ENCODE measurements at regions not wholly inside any gene's neighbourhood (a gene's known extent, or its start where the extent isn't known, plus 50 kb on each side); places are given as distances from the start of the nearest gene placed in this dataset.
"Not testable (repeated sequence)": the region's sequence is repeated elsewhere in the genome, so short reads cannot be mapped to it uniquely, and the experiment has no call there.

- DNase-seq (no peak), ATAC-seq (no peak)
- ChIA-PET CTCF (no interaction called here), POLR2A (no interaction called here)
- no peaks in the 10 kb centered on the region for H3K4me1 Mint-ChIP-seq (ENCODE audit: low read depth)
- H3K27me3 Mint-ChIP-seq (ENCODE audit: low read depth), result peaks cover 2% of the 10 kb centered on the region
- H3K4me3 Mint-ChIP-seq, result no peak overlapping the region
- H3K36me3 Mint-ChIP-seq (ENCODE audit: low read depth), result no peaks in the 10 kb centered on the region
- H3K27ac Mint-ChIP-seq, result no peak overlapping the region
- no peaks in the 10 kb centered on the region for H3K9me3 Mint-ChIP-seq (ENCODE audit: insufficient read depth)
Measured at GRCh38 chr12:90226211-90226610, 517.6 kb upstream of the ATP2B1 start.

- DNase-seq, result no peak
- Mint-ChIP-seq H3K4me3 (no peak overlapping the region), H3K27ac (no peak overlapping the region), H3K27me3 (ENCODE audit: low read depth) (no peaks in the 10 kb centered on the region), H3K36me3 (ENCODE audit: low read depth) (no peaks in the 10 kb centered on the region), H3K4me1 (ENCODE audit: low read depth) (no peaks in the 10 kb centered on the region), H3K9me3 (ENCODE audit: insufficient read depth) (no peaks in the 10 kb centered on the region)
- ChIA-PET POLR2A (no interaction called here), CTCF (no interaction called here)
- no peak for ATAC-seq
Measured at GRCh38 chr12:90216815-90217214, 508.2 kb upstream of the ATP2B1 start.

GRCh38 chr12:90216020-90216552, 507.4 kb upstream of the ATP2B1 start:
- no peak for DNase-seq
- no peaks in the 10 kb centered on the region for H3K9me3 Mint-ChIP-seq (ENCODE audit: insufficient read depth)
- H3K27me3 Mint-ChIP-seq (ENCODE audit: low read depth), result no peaks in the 10 kb centered on the region
- H3K27ac Mint-ChIP-seq, result no peak overlapping the region
- no peak for ATAC-seq
- H3K4me1 Mint-ChIP-seq (ENCODE audit: low read depth), result no peaks in the 10 kb centered on the region
- H3K4me3 Mint-ChIP-seq, result no peak overlapping the region
- no peaks in the 10 kb centered on the region for H3K36me3 Mint-ChIP-seq (ENCODE audit: low read depth)
- CTCF ChIA-PET, result no interaction called here
- POLR2A ChIA-PET, result no interaction called here

GRCh38 chr12:90211017-90211416, 502.4 kb upstream of the ATP2B1 start:
- H3K4me1 Mint-ChIP-seq (ENCODE audit: low read depth), result no peaks in the 10 kb centered on the region
- H3K27ac Mint-ChIP-seq, result no peak overlapping the region
- H3K27me3 Mint-ChIP-seq (ENCODE audit: low read depth), result no peaks in the 10 kb centered on the region
- POLR2A ChIA-PET, result no interaction called here
- CTCF ChIA-PET, result no interaction called here
- ATAC-seq (no peak), DNase-seq (no peak)
- no peak overlapping the region for H3K4me3 Mint-ChIP-seq
- H3K36me3 Mint-ChIP-seq (ENCODE audit: low read depth), result no peaks in the 10 kb centered on the region
- H3K9me3 Mint-ChIP-seq (ENCODE audit: insufficient read depth), result peaks cover 6% of the 10 kb centered on the region

GRCh38 chr12:90209029-90209428, 500.4 kb upstream of the ATP2B1 start:
- no peak for DNase-seq
- ChIA-PET POLR2A (no interaction called here), CTCF (no interaction called here)
- no peak overlapping the region for H3K27ac Mint-ChIP-seq
- H3K4me1 Mint-ChIP-seq (ENCODE audit: low read depth), result no peaks in the 10 kb centered on the region
- H3K36me3 Mint-ChIP-seq (ENCODE audit: low read depth), result no peaks in the 10 kb centered on the region
- ATAC-seq, result no peak
- H3K27me3 Mint-ChIP-seq (ENCODE audit: low read depth), result no peaks in the 10 kb centered on the region
- no peak overlapping the region for H3K4me3 Mint-ChIP-seq
- H3K9me3 Mint-ChIP-seq (ENCODE audit: insufficient read depth), result peaks cover 10% of the 10 kb centered on the region

GRCh38 chr12:90208379-90208778, 499.7 kb upstream of the ATP2B1 start:
- DNase-seq; H3K27ac Mint-ChIP-seq; ATAC-seq; H3K36me3 Mint-ChIP-seq (ENCODE audit: low read depth); H3K27me3 Mint-ChIP-seq (ENCODE audit: low read depth); H3K4me3 Mint-ChIP-seq; H3K4me1 Mint-ChIP-seq (ENCODE audit: low read depth); CTCF ChIA-PET; POLR2A ChIA-PET: not testable (repeated sequence)
- peaks cover 10% of the 10 kb centered on the region for H3K9me3 Mint-ChIP-seq (ENCODE audit: insufficient read depth)

- H3K27ac Mint-ChIP-seq, result no peak overlapping the region
- ATAC-seq (no peak), DNase-seq (no peak)
- H3K9me3 Mint-ChIP-seq (ENCODE audit: insufficient read depth), result peaks cover 10% of the 10 kb centered on the region
- no peaks in the 10 kb centered on the region for H3K4me1 Mint-ChIP-seq (ENCODE audit: low read depth)
- H3K27me3 Mint-ChIP-seq (ENCODE audit: low read depth), result peaks cover 2% of the 10 kb centered on the region
- no peaks in the 10 kb centered on the region for H3K36me3 Mint-ChIP-seq (ENCODE audit: low read depth)
- CTCF ChIA-PET, result no interaction called here
- POLR2A ChIA-PET, result no interaction called here
- no peak overlapping the region for H3K4me3 Mint-ChIP-seq
Measured at GRCh38 chr12:90207799-90208198, 499.2 kb upstream of the ATP2B1 start.

GRCh38 chr12:90205165-90205564, 496.5 kb upstream of the ATP2B1 start:
- no peak for DNase-seq
- peaks cover 2% of the 10 kb centered on the region for H3K27me3 Mint-ChIP-seq (ENCODE audit: low read depth)
- H3K27ac Mint-ChIP-seq, result no peak overlapping the region
- no peaks in the 10 kb centered on the region for H3K4me1 Mint-ChIP-seq (ENCODE audit: low read depth)
- CTCF ChIA-PET, result no interaction called here
- no peaks in the 10 kb centered on the region for H3K36me3 Mint-ChIP-seq (ENCODE audit: low read depth)
- no peak for ATAC-seq
- H3K4me3 Mint-ChIP-seq, result no peak overlapping the region
- H3K9me3 Mint-ChIP-seq (ENCODE audit: insufficient read depth), result peaks cover 10% of the 10 kb centered on the region
- POLR2A ChIA-PET, result no interaction called here

GRCh38 chr12:90203556-90203955, 494.9 kb upstream of the ATP2B1 start:
- H3K27me3 Mint-ChIP-seq (ENCODE audit: low read depth), result peaks cover 2% of the 10 kb centered on the region
- H3K36me3 Mint-ChIP-seq (ENCODE audit: low read depth), result no peaks in the 10 kb centered on the region
- H3K4me3 Mint-ChIP-seq, result no peak overlapping the region
- DNase-seq (no peak), ATAC-seq (no peak)
- no peak overlapping the region for H3K27ac Mint-ChIP-seq
- no peaks in the 10 kb centered on the region for H3K4me1 Mint-ChIP-seq (ENCODE audit: low read depth)
- peaks cover 7% of the 10 kb centered on the region for H3K9me3 Mint-ChIP-seq (ENCODE audit: insufficient read depth)
- ChIA-PET POLR2A (no interaction called here), CTCF (no interaction called here)

- Mint-ChIP-seq H3K27me3 (ENCODE audit: low read depth) (peaks cover 2% of the 10 kb centered on the region), H3K4me1 (ENCODE audit: low read depth) (no peaks in the 10 kb centered on the region), H3K4me3 (no peak overlapping the region), H3K36me3 (ENCODE audit: low read depth) (no peaks in the 10 kb centered on the region), H3K27ac (no peak overlapping the region), H3K9me3 (ENCODE audit: insufficient read depth) (no peaks in the 10 kb centered on the region)
- DNase-seq (no peak), ATAC-seq (no peak)
- ChIA-PET POLR2A (no interaction called here), CTCF (no interaction called here)
Measured at GRCh38 chr12:90199006-90199405, 490.4 kb upstream of the ATP2B1 start.

- no peak for DNase-seq
- Mint-ChIP-seq H3K4me1 (ENCODE audit: low read depth) (no peaks in the 10 kb centered on the region), H3K27me3 (ENCODE audit: low read depth) (no peaks in the 10 kb centered on the region), H3K36me3 (ENCODE audit: low read depth) (no peaks in the 10 kb centered on the region), H3K4me3 (no peak overlapping the region), H3K27ac (no peak overlapping the region), H3K9me3 (ENCODE audit: insufficient read depth) (no peaks in the 10 kb centered on the region)
- POLR2A ChIA-PET, result no interaction called here
- CTCF ChIA-PET, result no interaction called here
- no peak for ATAC-seq
Measured at GRCh38 chr12:90193500-90193899, 484.9 kb upstream of the ATP2B1 start.

- Mint-ChIP-seq H3K27me3 (ENCODE audit: low read depth) (no peaks in the 10 kb centered on the region), H3K4me3 (no peak overlapping the region), H3K27ac (no peak overlapping the region), H3K4me1 (ENCODE audit: low read depth) (no peaks in the 10 kb centered on the region), H3K36me3 (ENCODE audit: low read depth) (no peaks in the 10 kb centered on the region), H3K9me3 (ENCODE audit: insufficient read depth) (peaks cover 5% of the 10 kb centered on the region)
- DNase-seq, result no peak
- ATAC-seq, result no peak
- ChIA-PET POLR2A (no interaction called here), CTCF (no interaction called here)
Measured at GRCh38 chr12:90188857-90189256, 480.2 kb upstream of the ATP2B1 start.

GRCh38 chr12:90183201-90183600, 474.6 kb upstream of the ATP2B1 start:
- Mint-ChIP-seq H3K9me3 (ENCODE audit: insufficient read depth) (peaks cover 13% of the 10 kb centered on the region), H3K27me3 (ENCODE audit: low read depth) (no peaks in the 10 kb centered on the region), H3K4me3 (no peak overlapping the region), H3K36me3 (ENCODE audit: low read depth) (no peaks in the 10 kb centered on the region), H3K4me1 (ENCODE audit: low read depth) (no peaks in the 10 kb centered on the region), H3K27ac (no peak overlapping the region)
- ATAC-seq (no peak), DNase-seq (no peak)
- ChIA-PET CTCF (interaction anchor here (0.6 kb wide), 1 partner anchor 172 kb away, joined by 3 read pairs; no protein-coding TSS in a partner anchor), POLR2A (no interaction called here)
